Fibroblast of the conjunctiva (primary cell): ENCODE measurements at regions not wholly inside any gene's neighbourhood (a gene's known extent, or its start where the extent isn't known, plus 50 kb on each side); places are given as distances from the start of the nearest gene placed in this dataset.
A peak's percentile ranks its signal among the peaks of the same experiment; 100 is the strongest.

ENCODE experiments used
- DNase-seq: peaks from one replicate; pipeline ENCODE4 v3.0.0-alpha.2; 2010; ENCODE audit warnings: low read depth

GRCh38 chr11:122173074-122173450 lies 57.0 kb upstream of the BLID start:
- DNase-seq, result no peak

- DNase-seq, result no peak
These were observed 56.5 kb upstream of the BLID start for GRCh38 chr11:122172352-122173073.

DNA sequence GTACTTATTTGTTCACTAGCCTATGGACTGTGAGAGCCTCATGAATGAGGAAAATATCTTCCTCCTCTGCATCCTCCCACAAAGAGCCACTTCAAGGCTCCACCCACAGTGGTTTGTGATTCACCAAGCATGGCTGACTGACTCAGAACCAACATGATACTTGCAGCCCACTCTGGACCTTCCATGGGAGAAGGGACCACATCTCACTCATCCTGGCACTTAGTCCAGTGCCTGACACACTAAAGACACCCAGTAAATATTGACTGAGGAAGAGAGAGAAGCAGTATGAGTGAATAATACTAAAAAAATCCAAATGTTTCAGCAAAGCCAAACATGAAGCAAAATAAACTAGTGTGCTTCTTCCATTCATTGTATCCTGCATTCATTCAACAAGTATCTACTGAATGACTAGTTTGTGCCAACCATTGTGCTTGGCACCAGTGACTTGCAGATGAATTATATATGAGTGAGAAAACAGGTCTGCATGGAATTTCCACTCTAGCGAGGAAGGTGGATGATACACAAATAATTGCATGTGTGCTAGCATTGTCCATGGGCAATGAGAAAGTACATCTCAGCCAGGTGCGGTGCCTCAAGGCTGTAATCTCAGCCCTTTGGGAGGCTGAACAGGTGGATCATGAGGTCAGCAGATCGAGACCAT lies 54.9 kb upstream of the BLID start:
- DNase-seq, result no peak

DNA sequence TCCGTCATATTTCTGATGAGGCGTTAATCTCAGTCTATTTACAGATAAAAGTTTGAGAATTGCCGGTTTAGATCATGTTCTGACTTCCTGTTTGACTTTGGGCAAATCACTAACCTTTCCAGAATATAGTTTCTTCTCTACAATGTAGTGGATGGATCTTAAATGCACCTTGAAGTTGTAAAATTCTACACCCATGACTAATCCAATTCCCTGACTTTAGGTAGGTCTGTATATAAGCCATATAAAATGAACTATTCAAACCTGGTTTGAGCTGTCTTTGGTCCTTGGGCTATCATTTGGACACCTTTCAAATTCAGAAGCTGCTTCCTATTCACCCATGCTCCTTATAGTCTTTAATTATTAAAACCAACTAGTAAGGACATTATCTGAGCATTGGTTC lies 52.2 kb upstream of the BLID start:
- no peak for DNase-seq

- peak; percentile 35 for DNase-seq
These were observed 51.1 kb upstream of the BLID start for GRCh38 chr11:122167100-122167499.

DNA sequence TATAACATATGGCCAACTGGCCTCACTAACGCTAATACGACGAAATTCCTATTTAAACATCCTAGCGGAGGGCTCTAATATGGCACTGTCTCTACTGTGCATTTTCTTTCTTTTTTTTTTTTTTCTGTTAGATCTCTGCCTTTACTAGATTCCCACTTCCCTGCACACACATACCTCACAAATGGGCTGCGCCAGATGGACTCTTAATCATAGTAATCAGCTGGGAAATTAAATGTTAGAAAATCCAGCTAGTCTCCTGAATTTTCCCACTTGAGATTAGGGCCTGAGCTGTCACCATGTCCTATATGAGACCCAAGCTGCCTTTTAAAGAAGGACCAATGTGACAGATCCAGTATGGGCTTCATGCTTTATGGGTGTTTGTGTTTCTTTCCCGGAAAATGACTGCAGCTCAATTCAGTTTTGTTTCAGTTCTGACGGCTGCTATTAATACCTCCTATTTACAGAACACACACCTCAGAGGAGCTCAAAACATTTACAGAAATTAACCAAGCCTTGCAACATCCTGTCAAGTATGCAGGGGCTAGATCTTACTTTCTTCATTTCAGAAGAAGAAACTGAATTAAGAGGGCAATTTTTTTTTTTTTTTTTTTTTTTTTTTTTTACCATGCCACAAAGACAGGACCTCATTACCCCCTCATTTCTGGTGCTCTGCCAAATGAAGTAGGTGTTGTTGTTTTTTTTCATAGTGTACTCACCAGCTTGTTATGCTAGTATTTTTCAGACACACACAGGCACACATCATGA lies 49.8 kb upstream of the BLID start:
- no peak for DNase-seq
